Lung (tissue), 11 donors: ENCODE measurements at regions not wholly inside any gene's neighbourhood (a gene's known extent, or its start where the extent isn't known, plus 50 kb on each side); places are given as distances from the start of the nearest gene placed in this dataset.

ENCODE experiments used
- ATAC-seq: fragments of 200-7000 bp; cut with Tn5 transposase; one replicate; pipeline ENCODE4 v1.9.1; 2020; ENCODE audit warnings: moderate number of reproducible peaks; ENCODE audit not compliant: insufficient read depth, low FRiP score
- DNase-seq, 3 donors: peaks; one replicate each; pipeline ENCODE4 v3.0.0-alpha.2; 2013 to 2017
- H3K27ac ChIP-seq, 2 donors: one replicate each; pipeline ENCODE4 v1.5.1; 2013; ENCODE audit warnings: mild to moderate bottlenecking in 2 of 2, moderate library complexity in 2 of 2, control low read depth in 1 of 2, inconsistent platforms in 1 of 2, low read depth in 1 of 2, low read length in 1 of 2
- H3K27me3 ChIP-seq, 3 donors: one replicate each; pipeline ENCODE4 v1.5.1; 2013; ENCODE audit warnings: low read length in 2 of 3; ENCODE audit not compliant: control insufficient read depth in 3 of 3, insufficient read depth in 3 of 3
- H3K36me3 ChIP-seq, 4 donors: one replicate each; pipeline ENCODE4 v1.5.1; 2013; ENCODE audit warnings: low read length in 4 of 4, mild to moderate bottlenecking in 1 of 4, moderate library complexity in 1 of 4; ENCODE audit not compliant: control insufficient read depth in 4 of 4, insufficient read depth in 4 of 4
- H3K4me1 ChIP-seq, 5 donors: one replicate each; pipeline ENCODE4 v1.5.1; 2013; ENCODE audit warnings: low read length in 5 of 5, mild to moderate bottlenecking in 2 of 5, moderate library complexity in 1 of 5; ENCODE audit not compliant: control insufficient read depth in 5 of 5, insufficient read depth in 5 of 5
- H3K4me3 ChIP-seq: one replicate; pipeline ENCODE4 v1.5.1; 2013; ENCODE audit warnings: mild to moderate bottlenecking, control low read depth, moderate library complexity
- H3K9ac ChIP-seq, 2 donors: one replicate each; pipeline ENCODE4 v1.5.1; 2013; ENCODE audit warnings: low read length in 2 of 2, control low read depth in 1 of 2; ENCODE audit not compliant: insufficient read depth in 1 of 2
- H3K9me3 ChIP-seq, 4 donors: one replicate each; pipeline ENCODE4 v1.5.1; 2013; ENCODE audit warnings: low read length in 3 of 4, mild to moderate bottlenecking in 1 of 4, moderate library complexity in 1 of 4; ENCODE audit not compliant: control insufficient read depth in 4 of 4, insufficient read depth in 3 of 4
- CTCF ChIP-seq: IDR thresholded peaks from 2 replicates; pipeline ENCODE4 v1.5.1; 2012; ENCODE audit warnings: mild to moderate bottlenecking; ENCODE audit errors: control extremely low read depth, extremely low read depth
- WGBS, 2 donors: extraction: QIAGEN DNeasy Blood & Tissue Kit; methylation state at CpG; one replicate each; pipeline ENCODE4 v1.1.7; 2013; 5-methylcytosine and 5-hydroxymethylcytosine counted together
- donor health status: control.
- donor health status: control.
- donor health status: Bipolar disorder and iron deficiency.
- donor health status: healthy.
- donor health status: DM: yes; HTN: yes; CAD: no.

- H3K4me1 ChIP-seq, result peaks cover 0 to 37% (median 11%) of the 10 kb centered on the region in 5 donors
- no peaks in the 10 kb centered on the region for H3K27me3 ChIP-seq
- H3K9me3 ChIP-seq, result no peaks in the 10 kb centered on the region
- H3K4me3 ChIP-seq, result no peak overlapping the region
- DNase-seq, result peak; percentile 86 to 94 (median 90)
- peak overlapping the region in 1 of 2 donors; percentile 19 for H3K9ac ChIP-seq
- H3K27ac ChIP-seq, result no peak overlapping the region
- ATAC-seq, result no peak
- WGBS, 2 donors, result 83 to 91% methylated on average over 23 of the region's 23 CpGs
- TF ChIP-seq CTCF, result no peak
- H3K36me3 ChIP-seq, result no peaks in the 10 kb centered on the region
Measured at GRCh38 chr17:77312786-77313599, 172.2 kb downstream of the SEC14L1 start.

- WGBS, 2 donors, result 92 to 97% methylated on average over 7 of the region's 7 CpGs
- TF ChIP-seq CTCF, result no peak
- DNase-seq, result peak in 1 of 3 donors; percentile 9
- H3K27me3 ChIP-seq, result no peaks in the 10 kb centered on the region
- ATAC-seq, result no peak
- peak overlapping the region in 1 of 2 donors; percentile 19 for H3K9ac ChIP-seq
- H3K36me3 ChIP-seq, result no peaks in the 10 kb centered on the region
- no peak overlapping the region for H3K27ac ChIP-seq
- H3K4me1 ChIP-seq, result peaks cover 0 to 40% (median 11%) of the 10 kb centered on the region in 5 donors
- H3K9me3 ChIP-seq, result no peaks in the 10 kb centered on the region
- no peak overlapping the region for H3K4me3 ChIP-seq
Measured at GRCh38 chr17:77313831-77314230, 173.1 kb downstream of the SEC14L1 start.

GRCh38 chr17:77314601-77315000 lies 173.8 kb downstream of the SEC14L1 start:
- DNase-seq (no peak), ATAC-seq (no peak)
- WGBS, 2 donors, result 97 to 98% methylated on average over 11 of the region's 11 CpGs
- Histone ChIP-seq H3K4me1 (peaks cover 0 to 40% (median 19%) of the 10 kb centered on the region in 5 donors), H3K4me3 (no peak overlapping the region), H3K9me3 (no peaks in the 10 kb centered on the region), H3K27ac (no peak overlapping the region), H3K9ac (no peak overlapping the region), H3K36me3 (no peaks in the 10 kb centered on the region), H3K27me3 (no peaks in the 10 kb centered on the region)
- TF ChIP-seq CTCF, result no peak

- DNase-seq (no peak), ATAC-seq (no peak)
- Histone ChIP-seq H3K27me3 (no peaks in the 10 kb centered on the region), H3K4me3 (no peak overlapping the region), H3K36me3 (no peaks in the 10 kb centered on the region), H3K9me3 (no peaks in the 10 kb centered on the region), H3K27ac (no peak overlapping the region), H3K9ac (no peak overlapping the region), H3K4me1 (peaks cover 0 to 40% (median 19%) of the 10 kb centered on the region in 5 donors)
- WGBS, 2 donors, result 96 to 98% methylated on average over 8 of the region's 8 CpGs
- TF ChIP-seq CTCF, result no peak
Measured at GRCh38 chr17:77315010-77315409, 174.2 kb downstream of the SEC14L1 start.
